ENCODE measurements at regions not wholly inside any gene's neighbourhood (a gene's known extent, or its start where the extent isn't known, plus 50 kb on each side); places are given as distances from the start of the nearest gene placed in this dataset.

DNA sequence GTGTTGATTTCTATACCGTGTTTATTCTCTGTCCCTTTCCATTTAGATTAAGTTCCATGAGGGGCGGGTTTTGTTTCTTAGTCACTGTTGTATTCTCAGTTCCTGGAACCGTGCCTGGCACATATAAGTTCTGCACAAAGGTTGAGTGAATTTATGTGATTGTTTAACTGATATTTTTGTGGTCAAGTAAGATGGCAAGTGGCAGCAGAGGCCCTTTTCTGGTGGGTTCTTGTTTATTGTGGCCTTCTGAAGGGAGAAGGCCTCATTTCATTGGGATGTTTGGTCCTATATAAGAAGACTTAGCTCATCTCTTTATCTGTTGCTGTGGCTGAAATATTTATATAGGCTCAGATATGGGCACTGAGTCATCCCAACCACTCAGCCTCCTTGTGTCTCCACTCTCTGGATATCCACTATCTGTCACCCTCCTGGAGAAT, 262.5 kb downstream of the PSAT1 start:
- no peak for DNase-seq (ENCODE audit: extremely low read depth in 1 of 2, low read depth in 1 of 2)

DNA sequence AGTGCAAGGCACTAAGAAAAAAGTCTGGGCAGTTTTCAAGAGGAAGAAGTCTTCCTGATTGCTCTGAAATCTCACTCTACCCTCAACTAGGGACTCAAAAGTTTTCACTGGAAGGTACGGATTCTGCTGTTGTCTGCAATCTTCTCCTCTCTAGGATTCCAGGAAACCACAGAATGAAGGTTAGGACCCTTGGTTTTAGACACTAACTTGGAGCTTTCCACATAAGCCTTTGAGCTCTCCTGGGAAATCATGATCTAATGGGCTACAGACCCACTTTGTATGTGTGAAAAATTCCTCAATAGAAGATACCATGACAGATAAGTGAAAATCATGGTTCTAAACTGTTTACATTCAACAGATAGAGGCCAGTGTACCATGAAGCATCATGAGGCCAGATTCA, 265.1 kb downstream of the PSAT1 start:
- no peak for DNase-seq (ENCODE audit: extremely low read depth in 1 of 2, low read depth in 1 of 2)

- DNase-seq (ENCODE audit: extremely low read depth in 1 of 2, low read depth in 1 of 2): no peak
These were observed 266.3 kb downstream of the PSAT1 start for GRCh38 chr9:78563269-78563668.

- no peak for DNase-seq (ENCODE audit: extremely low read depth in 1 of 2, low read depth in 1 of 2)
These were observed 268.6 kb downstream of the PSAT1 start for GRCh38 chr9:78565481-78565880.

DNA sequence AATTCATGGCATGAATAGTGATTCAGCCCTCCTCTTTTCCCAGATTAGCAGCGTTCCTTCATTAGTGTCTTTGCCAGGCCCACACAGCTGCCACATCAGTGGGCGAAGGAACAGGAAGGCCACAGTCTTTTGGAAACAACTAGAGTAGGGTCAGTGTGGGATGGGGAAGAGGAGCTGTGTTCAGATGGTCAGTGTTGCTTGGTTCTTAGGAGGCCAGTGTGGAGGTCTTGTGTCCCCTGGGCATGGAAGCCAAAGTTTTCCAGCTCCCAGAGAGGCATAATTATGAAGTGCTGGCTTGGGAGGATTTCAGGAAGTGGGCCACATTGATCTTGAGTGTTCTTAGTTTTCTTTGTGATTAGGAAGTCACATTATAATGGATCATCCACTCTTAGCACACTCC, 269.6 kb downstream of the PSAT1 start:
- DNase-seq (ENCODE audit: extremely low read depth in 1 of 2, low read depth in 1 of 2): no peak

GRCh38 chr9:78566948-78567675, 270.2 kb downstream of the PSAT1 start:
- no peak for DNase-seq (ENCODE audit: extremely low read depth in 1 of 2, low read depth in 1 of 2)

DNA sequence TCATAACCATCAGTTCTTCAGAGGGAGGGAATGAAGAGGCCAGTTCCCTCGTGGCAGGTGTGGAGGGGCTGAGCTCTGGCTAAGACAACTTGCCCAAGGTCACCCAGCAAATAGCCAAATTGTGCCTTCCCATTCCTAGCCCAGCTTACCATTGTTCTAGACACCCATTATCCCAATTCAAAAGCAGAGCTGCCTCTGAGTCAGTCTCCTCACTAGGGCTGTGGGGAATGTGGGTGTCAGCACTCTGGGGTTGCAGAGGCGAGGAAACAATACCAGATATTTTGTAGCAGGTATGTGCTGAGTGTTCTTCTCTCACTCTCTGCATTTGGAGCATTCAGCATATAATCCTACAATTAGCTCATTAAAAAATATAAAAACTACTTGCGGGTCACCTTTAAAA, 270.8 kb downstream of the PSAT1 start:
- no peak for DNase-seq (ENCODE audit: extremely low read depth in 1 of 2, low read depth in 1 of 2)

GRCh38 chr9:78568774-78569173, 271.8 kb downstream of the PSAT1 start:
- DNase-seq (ENCODE audit: extremely low read depth in 1 of 2, low read depth in 1 of 2): no peak

DNA sequence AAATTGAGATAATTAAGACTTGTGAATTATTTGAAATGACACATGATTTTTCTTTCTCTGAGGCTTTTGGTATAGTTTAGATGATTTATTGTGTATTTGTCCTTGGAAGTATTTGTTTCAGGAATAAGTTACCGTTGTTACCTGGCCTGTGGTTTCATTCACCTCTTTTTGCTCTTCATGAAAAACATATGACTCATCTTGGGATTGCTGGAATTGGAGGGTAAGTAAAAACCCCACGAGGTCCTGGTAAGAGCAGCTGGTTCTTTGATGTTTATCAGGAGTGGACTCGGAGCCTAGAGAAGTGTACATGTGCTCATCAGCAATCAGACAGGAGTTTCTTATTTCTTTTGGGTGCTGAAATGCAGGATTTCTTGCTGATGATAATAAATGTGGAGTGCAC, 275.3 kb downstream of the PSAT1 start:
- DNase-seq (ENCODE audit: extremely low read depth in 1 of 2, low read depth in 1 of 2): no peak

DNA sequence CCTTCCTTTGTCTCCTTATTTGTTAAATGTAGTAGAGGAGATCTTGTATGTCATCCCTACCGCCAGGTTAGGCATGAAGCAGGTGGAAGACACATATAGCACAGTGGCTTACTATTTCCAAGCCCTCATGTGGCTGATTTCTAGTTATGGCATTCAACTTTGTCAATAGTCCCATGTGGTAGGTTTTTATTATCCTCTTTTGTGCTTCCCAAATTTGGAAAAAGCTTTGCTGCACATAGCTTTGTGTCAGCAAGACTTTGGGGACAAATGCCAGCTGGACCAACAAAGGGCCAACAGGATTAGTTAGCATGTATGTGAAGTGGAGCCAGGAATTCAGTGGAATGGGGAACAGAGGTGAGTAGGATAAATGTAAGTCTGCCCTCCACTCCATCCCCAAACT, 276.3 kb downstream of the PSAT1 start:
- no peak for DNase-seq (ENCODE audit: extremely low read depth in 1 of 2, low read depth in 1 of 2)

- DNase-seq (ENCODE audit: extremely low read depth in 1 of 2, low read depth in 1 of 2): no peak
These were observed 276.7 kb downstream of the PSAT1 start for GRCh38 chr9:78573669-78574068.

- no peak for DNase-seq (ENCODE audit: extremely low read depth in 1 of 2, low read depth in 1 of 2)
These were observed 277.6 kb downstream of the PSAT1 start for GRCh38 chr9:78574354-78575045.

- DNase-seq (ENCODE audit: extremely low read depth in 1 of 2, low read depth in 1 of 2): no peak
These were observed 278.2 kb downstream of the PSAT1 start for GRCh38 chr9:78575081-78575480.

DNA sequence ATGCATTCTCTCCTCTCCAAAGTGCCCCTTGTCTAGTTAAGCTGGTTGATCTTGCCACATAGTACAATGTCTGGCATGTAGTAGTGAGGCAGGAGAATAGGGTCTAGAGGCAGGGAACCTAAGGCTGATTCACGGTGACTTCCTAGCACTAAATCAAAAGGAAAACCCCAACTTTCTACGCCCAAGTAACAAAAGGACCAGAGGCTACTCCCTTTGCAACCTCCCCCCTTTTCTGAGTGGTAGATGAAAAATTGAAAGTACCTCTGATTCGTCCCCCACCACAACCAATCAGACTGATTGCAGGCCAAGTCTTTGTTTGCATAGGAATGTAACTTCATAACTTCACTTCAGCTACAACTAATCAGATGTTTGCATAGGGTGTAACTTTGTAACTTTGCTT, 278.8 kb downstream of the PSAT1 start:
- DNase-seq (ENCODE audit: extremely low read depth in 1 of 2, low read depth in 1 of 2): no peak

- no peak for DNase-seq (ENCODE audit: extremely low read depth in 1 of 2, low read depth in 1 of 2)
These were observed 280.4 kb downstream of the PSAT1 start for GRCh38 chr9:78577156-78577906.

GRCh38 chr9:78578072-78578471, 281.1 kb downstream of the PSAT1 start:
- no peak for DNase-seq (ENCODE audit: extremely low read depth in 1 of 2, low read depth in 1 of 2)

DNA sequence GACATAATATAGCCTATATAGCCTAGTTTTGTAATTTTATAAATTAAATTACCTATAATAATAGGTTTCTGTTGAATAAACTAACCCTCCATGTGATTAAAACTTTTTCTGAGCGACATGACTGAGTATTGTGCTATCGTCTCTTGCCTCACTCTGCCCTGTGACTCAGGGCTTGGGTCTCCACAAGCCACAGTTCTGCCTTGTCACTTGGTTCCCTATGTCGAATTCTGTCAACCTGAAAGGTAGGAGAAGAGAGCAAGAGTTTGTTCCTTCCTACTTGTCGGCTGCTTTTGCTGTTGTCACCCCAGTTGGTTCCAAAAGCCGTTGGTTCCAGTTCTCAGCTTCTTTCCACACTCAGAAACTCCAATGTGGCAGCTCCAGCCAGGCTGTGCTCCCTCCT, 285.9 kb downstream of the PSAT1 start:
- no peak for DNase-seq (ENCODE audit: extremely low read depth in 1 of 2, low read depth in 1 of 2)

GRCh38 chr9:78584589-78584988, 287.7 kb downstream of the PSAT1 start:
- no peak for DNase-seq (ENCODE audit: extremely low read depth in 1 of 2, low read depth in 1 of 2)

DNA sequence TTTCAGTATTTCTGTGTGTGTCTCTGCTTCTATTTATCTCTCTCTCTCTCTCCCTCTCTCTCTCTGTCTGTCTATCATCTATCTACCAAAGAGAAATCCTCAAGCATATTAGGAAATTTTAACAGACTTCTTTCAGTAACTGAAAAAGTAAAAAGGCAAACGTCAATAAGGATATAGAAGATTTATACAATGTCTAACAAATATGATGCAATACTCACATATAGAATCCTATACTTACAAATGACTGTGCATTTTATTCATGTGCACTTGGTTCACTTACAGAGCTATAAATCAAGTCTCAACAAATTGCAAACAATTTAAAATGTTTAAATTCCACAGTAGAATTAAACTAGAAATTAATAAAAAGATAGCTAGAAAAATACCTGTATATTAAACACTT, 289.0 kb downstream of the PSAT1 start:
- no peak for DNase-seq (ENCODE audit: extremely low read depth in 1 of 2, low read depth in 1 of 2)

GRCh38 chr9:78590068-78590467, 293.1 kb downstream of the PSAT1 start:
- no peak for DNase-seq (ENCODE audit: extremely low read depth in 1 of 2, low read depth in 1 of 2)

GRCh38 chr9:78592811-78593210, 295.9 kb downstream of the PSAT1 start:
- no peak for DNase-seq (ENCODE audit: extremely low read depth in 1 of 2, low read depth in 1 of 2)
